Sigmoid colon (tissue), 4 donors: ENCODE measurements at regions not wholly inside any gene's neighbourhood (a gene's known extent, or its start where the extent isn't known, plus 50 kb on each side); places are given as distances from the start of the nearest gene placed in this dataset.

Experiments
- CTCF ChIP-seq, 4 experiments: fragments of 450-650 bp in 3 of 4; fragments of 200-600 bp in 1 of 4; IDR thresholded peaks; one replicate each; pipeline ENCODE4 v1.5.1; 2016 to 2019; ENCODE audit warnings: antibody characterized with exemption in 4 of 4, mild to moderate bottlenecking in 3 of 4, moderate library complexity in 2 of 4
- EP300 ChIP-seq, 4 donors: sonication (generic); formaldehyde crosslinking; IDR thresholded peaks; one replicate each; pipeline ENCODE4 v1.6.1; 2017; ENCODE audit warnings: antibody characterized with exemption in 4 of 4
- POLR2A ChIP-seq, 2 donors: fragments of 450-650 bp; IDR thresholded peaks; one replicate each; pipeline ENCODE4 v1.6.1; 2016; ENCODE audit warnings: antibody characterized with exemption in 2 of 2, mild to moderate bottlenecking in 2 of 2, moderate library complexity in 2 of 2
- POLR2AphosphoS5 ChIP-seq, 4 donors: sonication (generic); formaldehyde crosslinking; IDR thresholded peaks; one replicate each; pipeline ENCODE4 v1.6.1; 2017; ENCODE audit warnings: antibody characterized with exemption in 4 of 4

GRCh38 chr18:75654386-75654785, 226.9 kb upstream of the SMIM21 start:
- TF ChIP-seq CTCF (IDR thresholded peaks at IDR 0.05) (no peak), POLR2A (IDR thresholded peaks at IDR 0.05) (no peak), EP300 (IDR thresholded peaks at IDR 0.05) (no peak), POLR2AphosphoS5 (IDR thresholded peaks at IDR 0.05) (no peak)
